Spleen (tissue), 11 donors: ENCODE measurements at regions not wholly inside any gene's neighbourhood (a gene's known extent, or its start where the extent isn't known, plus 50 kb on each side); places are given as distances from the start of the nearest gene placed in this dataset.

Experiments
- DNase-seq: peaks from one replicate; pipeline ENCODE4 v3.0.0-alpha.2; 2020
- H3K27ac ChIP-seq, 8 donors: fragments of 200-600 bp; sonication (generic) in 7 of 8; 1 replicate in 4 of 8; 2 replicates in 4 of 8; pipeline versions ENCODE4 v1.5.0 to v1.8.0; 2016 to 2021; ENCODE audit warnings: inconsistent platforms in 4 of 8, mild to moderate bottlenecking in 4 of 8, moderate library complexity in 1 of 8
- H3K27me3 ChIP-seq, 7 donors: fragments of 200-600 bp; sonication (generic) in 6 of 7; replicated peaks in 1 of 7; 1 replicate in 4 of 7; 2 replicates in 3 of 7; pipeline versions ENCODE4 v1.5.0 to v1.8.0; 2016 to 2021; ENCODE audit warnings: inconsistent platforms in 3 of 7, mild to moderate bottlenecking in 1 of 7
- H3K36me3 ChIP-seq, 6 donors: fragments of 200-600 bp; sonication (generic) in 5 of 6; 1 replicate in 4 of 6; 2 replicates in 2 of 6; pipeline versions ENCODE4 v1.5.0 to v1.8.0; 2016 to 2021; ENCODE audit warnings: inconsistent platforms in 2 of 6
- H3K4me1 ChIP-seq, 6 donors: fragments of 200-600 bp; sonication (generic) in 5 of 6; 1 replicate in 3 of 6; 2 replicates in 3 of 6; pipeline versions ENCODE4 v1.5.0 to v1.8.0; 2016 to 2021; ENCODE audit warnings: inconsistent platforms in 3 of 6
- H3K4me3 ChIP-seq, 8 donors: fragments of 200-600 bp; sonication (generic) in 7 of 8; 1 replicate in 4 of 8; 2 replicates in 4 of 8; pipeline versions ENCODE4 v1.5.0 to v1.8.0; 2016 to 2021; ENCODE audit warnings: inconsistent platforms in 4 of 8, mild to moderate bottlenecking in 4 of 8, moderate library complexity in 2 of 8
- H3K9me3 ChIP-seq, 8 donors: fragments of 200-600 bp; sonication (generic) in 7 of 8; 1 replicate in 4 of 8; 2 replicates in 4 of 8; pipeline versions ENCODE4 v1.5.0 to v1.8.0; 2016 to 2021; ENCODE audit warnings: inconsistent platforms in 4 of 8
- CTCF ChIP-seq, 11 experiments: fragments of 200-600 bp in 7 of 11; fragments of 450-650 bp in 4 of 11; sonication (generic) in 4 of 11; IDR thresholded peaks in 8 of 11; conservative IDR thresholded peaks in 3 of 11; 1 replicate in 7 of 11; 2 replicates in 4 of 11; pipeline versions ENCODE4 v1.4.0 to v1.8.0; 2016 to 2021; ENCODE audit warnings: antibody characterized with exemption in 11 of 11, inconsistent platforms in 4 of 11, mild to moderate bottlenecking in 1 of 11
- POLR2A ChIP-seq, 3 donors: fragments of 450-650 bp; IDR thresholded peaks; one replicate each; pipeline ENCODE4 v1.5.1; 2017; ENCODE audit warnings: antibody characterized with exemption in 3 of 3, mild to moderate bottlenecking in 1 of 3
- POLR2AphosphoS5 ChIP-seq, 3 donors: sonication (generic); formaldehyde crosslinking; IDR thresholded peaks; one replicate each; pipeline ENCODE4 v1.5.1; 2017; ENCODE audit warnings: antibody characterized with exemption in 3 of 3
- WGBS, 5 donors: extraction: QIAGEN DNeasy Blood & Tissue Kit in 3 of 5; methylation state at CpG; one replicate each; pipeline versions ENCODE4 v1.1.5 to v1.1.7; 2013 to 2018; 5-methylcytosine and 5-hydroxymethylcytosine counted together
- intact Hi-C: fragments of 100-400 bp; cut with DNase I; formaldehyde crosslinking; loops from one replicate; pipeline ENCODE4 v1.15.0; 2023; ENCODE audit warnings: low total_unique reads
- donor health status: healthy with polysubstance abuse.
- donor health status: DM: no; HTN: no; CAD: no; lungs with moderate emphysema.
- donor health status: DM: no; HTN: no; CAD: no.
- donor health status: Bipolar disorder and iron deficiency.
- donor health status: healthy.
- donor health status: DM: no; HTN: no; CAD: no.
- donor health status: DM: yes; HTN: yes; CAD: no.

GRCh38 chr1:90562892-90563291 is 154.2 kb downstream of the BARHL2 start:
- no peak for DNase-seq
- TF ChIP-seq POLR2A (IDR thresholded peaks at IDR 0.05): no peak
- no peak for TF ChIP-seq POLR2AphosphoS5 (IDR thresholded peaks at IDR 0.05)
- no peak for TF ChIP-seq CTCF (IDR thresholded peaks at IDR 0.05 in 8 of 11, conservative IDR thresholded peaks at IDR 0.05 in 3 of 11)
- no peak overlapping the region for H3K27ac ChIP-seq
- intact Hi-C loops: no loop called here
- no peaks in the 10 kb centered on the region for H3K27me3 ChIP-seq
- H3K9me3 ChIP-seq: no peaks in the 10 kb centered on the region
- no peaks in the 10 kb centered on the region for H3K4me1 ChIP-seq
- 40 to 70% (median 46%) methylated on average over 2 of the region's 2 CpGs for WGBS, 5 donors
- no peaks in the 10 kb centered on the region for H3K36me3 ChIP-seq
- H3K4me3 ChIP-seq: no peak overlapping the region

- no peaks in the 10 kb centered on the region for H3K27me3 ChIP-seq
- intact Hi-C loops: no loop called here
- H3K4me1 ChIP-seq: no peaks in the 10 kb centered on the region
- H3K9me3 ChIP-seq: no peaks in the 10 kb centered on the region
- H3K36me3 ChIP-seq: no peaks in the 10 kb centered on the region
- H3K4me3 ChIP-seq: no peak overlapping the region
- no peak for TF ChIP-seq CTCF (IDR thresholded peaks at IDR 0.05 in 8 of 11, conservative IDR thresholded peaks at IDR 0.05 in 3 of 11)
- no peak for TF ChIP-seq POLR2AphosphoS5 (IDR thresholded peaks at IDR 0.05)
- DNase-seq: no peak
- no peak overlapping the region for H3K27ac ChIP-seq
- WGBS, 5 donors: 52 to 77% (median 65%) methylated on average over 3 of the region's 3 CpGs
These were observed 155.2 kb downstream of the BARHL2 start for GRCh38 chr1:90561911-90562310.

- intact Hi-C loops: no loop called here
- WGBS, 5 donors: 65 to 77% (median 73%) methylated on average over 7 of the region's 7 CpGs
These were observed 155.9 kb downstream of the BARHL2 start for GRCh38 chr1:90561103-90561783.

More at GRCh38 chr1:90561103-90561783, 155.9 kb downstream of the BARHL2 start:
- Histone ChIP-seq H3K27me3 (no peaks in the 10 kb centered on the region), H3K36me3 (no peaks in the 10 kb centered on the region), H3K4me3 (no peak overlapping the region), H3K9me3 (no peaks in the 10 kb centered on the region), H3K4me1 (no peaks in the 10 kb centered on the region), H3K27ac (no peak overlapping the region)
- TF ChIP-seq POLR2AphosphoS5 (IDR thresholded peaks at IDR 0.05): no peak
- TF ChIP-seq POLR2A (IDR thresholded peaks at IDR 0.05): no peak
- no peak for TF ChIP-seq CTCF (IDR thresholded peaks at IDR 0.05 in 8 of 11, conservative IDR thresholded peaks at IDR 0.05 in 3 of 11)
- DNase-seq: no peak
